ENCODE measurements at regions not wholly inside any gene's neighbourhood (a gene's known extent, or its start where the extent isn't known, plus 50 kb on each side); places are given as distances from the start of the nearest gene placed in this dataset.

GRCh38 chr4:141390571-141390970, 169.9 kb downstream of the ZNF330 start:
- DNase-seq (ENCODE audit: extremely low spot score), result no peak
- TF ChIP-seq CTBP1 (IDR thresholded peaks at IDR 0.05; ENCODE audit: borderline replicate concordance) (no peak), FOXM1 (IDR thresholded peaks at IDR 0.05; ENCODE audit: borderline replicate concordance) (no peak), ARNT (IDR thresholded peaks at IDR 0.05) (no peak), ZNF384 (IDR thresholded peaks at IDR 0.05) (no peak), FOXA1 (IDR thresholded peaks at IDR 0.05) (no peak), FOXK2 (IDR thresholded peaks at IDR 0.05) (no peak), SUZ12 (IDR thresholded peaks at IDR 0.05) (no peak), TARDBP (IDR thresholded peaks at IDR 0.05) (no peak), BHLHE40 (IDR thresholded peaks at IDR 0.05; ENCODE audit: borderline replicate concordance) (no peak), L3MBTL2 (conservative IDR thresholded peaks at IDR 0.05) (no peak), SP1 (IDR thresholded peaks at IDR 0.05) (no peak)
- ChIA-PET POLR2A (no interaction called here), CTCF (no interaction called here)

- ChIA-PET POLR2A (no interaction called here), CTCF (no interaction called here)
- no peak for DNase-seq (ENCODE audit: extremely low spot score)
- TF ChIP-seq FOXM1 (IDR thresholded peaks at IDR 0.05; ENCODE audit: borderline replicate concordance), result no peak
- TF ChIP-seq TARDBP (IDR thresholded peaks at IDR 0.05), result no peak
- no peak for TF ChIP-seq NFRKB (IDR thresholded peaks at IDR 0.05)
- TF ChIP-seq FOXK2 (IDR thresholded peaks at IDR 0.05), result no peak
- TF ChIP-seq CTBP1 (IDR thresholded peaks at IDR 0.05; ENCODE audit: borderline replicate concordance), result no peak
- no peak for TF ChIP-seq ARNT (IDR thresholded peaks at IDR 0.05)
- TF ChIP-seq L3MBTL2 (conservative IDR thresholded peaks at IDR 0.05), result no peak
These were observed 170.6 kb downstream of the ZNF330 start for GRCh38 chr4:141391293-141391692.

- no peak for DNase-seq (ENCODE audit: extremely low spot score)
- POLR2A ChIA-PET, result no interaction called here
- CTCF ChIA-PET, result no interaction called here
- TF ChIP-seq SP1 (IDR thresholded peaks at IDR 0.05) (no peak), HDGF (IDR thresholded peaks at IDR 0.05; ENCODE audit: borderline replicate concordance) (no peak), BHLHE40 (IDR thresholded peaks at IDR 0.05; ENCODE audit: borderline replicate concordance) (no peak)
These were observed 171.1 kb downstream of the ZNF330 start for GRCh38 chr4:141391771-141392170.

- ChIA-PET POLR2A (no interaction called here), CTCF (no interaction called here)
- DNase-seq (ENCODE audit: extremely low spot score), result no peak
- no peak for TF ChIP-seq NFRKB (IDR thresholded peaks at IDR 0.05)
- TF ChIP-seq FOXM1 (IDR thresholded peaks at IDR 0.05; ENCODE audit: borderline replicate concordance), result no peak
- TF ChIP-seq LEF1 (IDR thresholded peaks at IDR 0.05; ENCODE audit: borderline replicate concordance), result no peak
- TF ChIP-seq ARNT (IDR thresholded peaks at IDR 0.05), result no peak
- TF ChIP-seq L3MBTL2 (conservative IDR thresholded peaks at IDR 0.05), result no peak
- no peak for TF ChIP-seq HDGF (IDR thresholded peaks at IDR 0.05; ENCODE audit: borderline replicate concordance)
- no peak for TF ChIP-seq PKNOX1 (IDR thresholded peaks at IDR 0.05)
- TF ChIP-seq CTBP1 (IDR thresholded peaks at IDR 0.05; ENCODE audit: borderline replicate concordance), result no peak
- no peak for TF ChIP-seq BHLHE40 (IDR thresholded peaks at IDR 0.05; ENCODE audit: borderline replicate concordance)
- no peak for TF ChIP-seq SUZ12 (IDR thresholded peaks at IDR 0.05)
- TF ChIP-seq SP1 (IDR thresholded peaks at IDR 0.05), result no peak
- no peak for TF ChIP-seq FOXK2 (IDR thresholded peaks at IDR 0.05)
- TF ChIP-seq TARDBP (IDR thresholded peaks at IDR 0.05), result no peak
- no peak for TF ChIP-seq FOXA1 (IDR thresholded peaks at IDR 0.05)
- TF ChIP-seq ELF4 (IDR thresholded peaks at IDR 0.05), result no peak
- TF ChIP-seq ZNF384 (IDR thresholded peaks at IDR 0.05), result no peak
These were observed 174.6 kb downstream of the ZNF330 start for GRCh38 chr4:141395246-141395830.

GRCh38 chr4:141395919-141396318, 175.2 kb downstream of the ZNF330 start:
- ChIA-PET CTCF (no interaction called here), POLR2A (no interaction called here)
- DNase-seq (ENCODE audit: extremely low spot score), result no peak
- TF ChIP-seq ARNT (IDR thresholded peaks at IDR 0.05) (no peak), NFRKB (IDR thresholded peaks at IDR 0.05) (no peak), HDGF (IDR thresholded peaks at IDR 0.05; ENCODE audit: borderline replicate concordance) (no peak), SP1 (IDR thresholded peaks at IDR 0.05) (no peak), FOXK2 (IDR thresholded peaks at IDR 0.05) (no peak), SUZ12 (IDR thresholded peaks at IDR 0.05) (no peak), CTBP1 (IDR thresholded peaks at IDR 0.05; ENCODE audit: borderline replicate concordance) (no peak), ELF4 (IDR thresholded peaks at IDR 0.05) (no peak)

- TF ChIP-seq TARDBP (IDR thresholded peaks at IDR 0.05) (no peak), ELF4 (IDR thresholded peaks at IDR 0.05) (no peak), L3MBTL2 (conservative IDR thresholded peaks at IDR 0.05) (no peak), CTBP1 (IDR thresholded peaks at IDR 0.05; ENCODE audit: borderline replicate concordance) (no peak), HDGF (IDR thresholded peaks at IDR 0.05; ENCODE audit: borderline replicate concordance) (no peak), SP1 (IDR thresholded peaks at IDR 0.05) (no peak), ZNF384 (IDR thresholded peaks at IDR 0.05) (no peak), FOXK2 (IDR thresholded peaks at IDR 0.05) (no peak), FOXA1 (IDR thresholded peaks at IDR 0.05) (no peak)
- DNase-seq (ENCODE audit: extremely low spot score), result no peak
- CTCF ChIA-PET, result no interaction called here
- POLR2A ChIA-PET, result no interaction called here
These were observed 182.0 kb downstream of the ZNF330 start for GRCh38 chr4:141402712-141403111.

GRCh38 chr4:141403782-141404181, 183.1 kb downstream of the ZNF330 start:
- TF ChIP-seq BHLHE40 (IDR thresholded peaks at IDR 0.05; ENCODE audit: borderline replicate concordance) (no peak), NFRKB (IDR thresholded peaks at IDR 0.05) (no peak), PKNOX1 (IDR thresholded peaks at IDR 0.05) (no peak), ELF4 (IDR thresholded peaks at IDR 0.05) (no peak), ZNF384 (IDR thresholded peaks at IDR 0.05) (no peak), ARNT (IDR thresholded peaks at IDR 0.05) (no peak), HDGF (IDR thresholded peaks at IDR 0.05; ENCODE audit: borderline replicate concordance) (no peak), SP1 (IDR thresholded peaks at IDR 0.05) (no peak)
- CTCF ChIA-PET, result no interaction called here
- DNase-seq (ENCODE audit: extremely low spot score), result no peak
- POLR2A ChIA-PET, result no interaction called here

Data from HEK293T (cell line).